ENCODE measurements at regions not wholly inside any gene's neighbourhood (a gene's known extent, or its start where the extent isn't known, plus 50 kb on each side); places are given as distances from the start of the nearest gene placed in this dataset.
"Not testable (repeated sequence)": the region's sequence is repeated elsewhere in the genome, so short reads cannot be mapped to it uniquely, and the experiment has no call there.

DNA sequence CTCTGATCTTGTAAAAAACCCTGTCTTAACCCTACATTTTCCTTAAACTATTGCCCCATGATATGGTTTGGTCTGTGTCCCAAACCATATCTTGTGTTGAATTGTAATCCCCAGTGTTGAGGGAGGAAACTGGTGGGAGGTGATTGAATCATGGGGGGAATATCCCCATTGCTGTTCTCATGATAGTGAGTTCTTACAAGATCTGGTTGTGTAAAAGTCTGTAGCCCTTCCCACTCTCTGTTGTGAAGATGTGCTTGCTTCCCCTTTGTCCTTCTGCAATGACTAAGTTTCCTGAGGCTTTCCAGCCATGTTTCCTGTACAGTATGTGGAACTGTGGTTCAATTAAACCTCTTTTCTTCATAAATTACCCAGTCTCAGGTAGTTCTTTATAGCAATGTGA, 881.4 kb downstream of the DIPK2A start:
- no peak for DNase-seq (ENCODE audit: extremely low read depth, low read depth)
- TF ChIP-seq, protein P1, sequence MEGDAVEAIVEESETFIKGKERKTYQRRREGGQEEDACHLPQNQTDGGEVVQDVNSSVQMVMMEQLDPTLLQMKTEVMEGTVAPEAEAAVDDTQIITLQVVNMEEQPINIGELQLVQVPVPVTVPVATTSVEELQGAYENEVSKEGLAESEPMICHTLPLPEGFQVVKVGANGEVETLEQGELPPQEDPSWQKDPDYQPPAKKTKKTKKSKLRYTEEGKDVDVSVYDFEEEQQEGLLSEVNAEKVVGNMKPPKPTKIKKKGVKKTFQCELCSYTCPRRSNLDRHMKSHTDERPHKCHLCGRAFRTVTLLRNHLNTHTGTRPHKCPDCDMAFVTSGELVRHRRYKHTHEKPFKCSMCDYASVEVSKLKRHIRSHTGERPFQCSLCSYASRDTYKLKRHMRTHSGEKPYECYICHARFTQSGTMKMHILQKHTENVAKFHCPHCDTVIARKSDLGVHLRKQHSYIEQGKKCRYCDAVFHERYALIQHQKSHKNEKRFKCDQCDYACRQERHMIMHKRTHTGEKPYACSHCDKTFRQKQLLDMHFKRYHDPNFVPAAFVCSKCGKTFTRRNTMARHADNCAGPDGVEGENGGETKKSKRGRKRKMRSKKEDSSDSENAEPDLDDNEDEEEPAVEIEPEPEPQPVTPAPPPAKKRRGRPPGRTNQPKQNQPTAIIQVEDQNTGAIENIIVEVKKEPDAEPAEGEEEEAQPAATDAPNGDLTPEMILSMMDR (IDR thresholded peaks at IDR 0.05; ENCODE audit: low read depth, low read length, missing control alignments), result no peak
- no peak overlapping the region for H3K4me3 ChIP-seq (replicated peaks; ENCODE audit: low read depth, low read length)

DNA sequence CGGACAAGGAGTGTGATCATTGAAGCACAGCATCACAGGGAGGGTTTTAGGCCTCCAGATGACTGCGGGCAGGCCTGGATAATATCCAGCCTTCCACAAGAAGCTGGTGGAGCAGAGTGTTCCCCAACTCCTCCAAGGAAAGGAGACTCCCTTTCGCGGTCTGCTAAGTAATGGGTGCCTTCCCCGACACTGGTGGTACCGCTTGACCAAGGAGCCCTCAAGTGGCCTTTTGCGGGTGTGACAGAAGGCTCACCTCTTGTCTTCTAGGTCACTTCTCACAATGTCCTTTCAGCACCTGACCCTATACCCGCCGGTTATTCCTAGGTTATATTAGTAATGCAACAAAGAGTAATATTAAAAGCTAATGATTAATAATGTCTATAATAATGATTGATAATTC, 882.4 kb downstream of the DIPK2A start:
- not testable (repeated sequence) for H3K4me3 ChIP-seq (replicated peaks; ENCODE audit: low read depth, low read length); DNase-seq (ENCODE audit: extremely low read depth, low read depth)

DNA sequence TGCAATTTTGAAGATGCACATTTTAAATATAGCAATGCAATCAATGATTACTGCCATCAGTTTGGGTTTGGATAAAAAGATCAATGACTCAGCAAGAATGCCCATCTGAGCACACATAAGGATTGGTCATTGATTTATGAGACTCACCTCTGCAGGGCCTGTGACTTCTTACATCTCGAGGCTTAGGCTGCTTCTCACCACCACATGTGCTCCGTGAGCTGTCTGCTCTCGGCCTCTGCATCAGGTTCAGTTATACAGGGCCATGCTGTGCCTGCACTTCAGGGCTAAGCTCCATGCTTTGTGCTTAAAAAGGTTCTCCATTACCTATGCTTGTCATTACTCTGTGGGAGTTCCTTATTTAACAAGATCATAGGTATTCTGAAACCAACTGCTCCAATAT, 887.5 kb downstream of the DIPK2A start:
- DNase-seq (ENCODE audit: extremely low read depth, low read depth), result no peak
- TF ChIP-seq, protein P1 (IDR thresholded peaks at IDR 0.05; ENCODE audit: low read depth, low read length, missing control alignments), result no peak
- H3K4me3 ChIP-seq (replicated peaks; ENCODE audit: low read depth, low read length), result no peak overlapping the region

DNA sequence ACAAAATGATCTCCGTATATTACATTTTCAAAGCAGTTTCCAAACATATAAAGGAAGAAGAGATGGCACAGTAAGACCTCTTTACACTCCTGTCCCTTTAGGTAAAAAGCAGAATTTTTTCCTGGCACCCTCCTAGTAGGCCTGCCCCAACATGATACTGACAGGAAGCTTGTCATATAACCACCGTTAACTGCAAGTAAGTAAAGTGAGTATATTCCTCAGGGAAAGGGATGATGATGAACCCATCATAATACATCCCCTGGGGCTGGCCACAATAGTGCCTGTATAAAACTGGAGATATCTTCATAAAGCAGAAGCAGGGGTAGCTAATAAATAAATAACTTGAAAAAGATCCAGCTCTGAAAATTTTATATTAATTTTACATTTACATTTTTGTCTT, 893.0 kb downstream of the DIPK2A start:
- TF ChIP-seq, protein P1 (IDR thresholded peaks at IDR 0.05; ENCODE audit: low read depth, low read length, missing control alignments), result no peak
- DNase-seq (ENCODE audit: extremely low read depth, low read depth), result no peak
- H3K4me3 ChIP-seq (replicated peaks; ENCODE audit: low read depth, low read length), result no peak overlapping the region

DNA sequence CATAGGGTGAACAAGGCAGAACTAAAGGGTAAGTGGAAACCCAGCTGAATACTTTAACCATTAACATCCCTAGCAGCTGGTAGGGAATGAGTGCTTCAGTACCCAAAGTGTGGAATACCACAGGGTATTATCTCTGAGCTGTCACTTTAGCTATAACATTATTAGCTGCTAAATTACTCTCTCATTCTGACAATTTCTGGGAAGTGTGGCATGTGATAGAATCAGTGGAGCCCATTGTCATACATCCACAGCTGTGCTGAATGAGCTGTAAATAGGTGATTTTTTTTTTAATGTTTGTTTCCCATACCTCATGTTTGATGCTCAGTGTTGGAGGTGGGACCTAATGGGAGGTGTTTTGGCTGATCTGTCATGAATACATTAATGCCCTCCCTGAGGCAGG, 894.3 kb downstream of the DIPK2A start:
- TF ChIP-seq, protein P1 (IDR thresholded peaks at IDR 0.05; ENCODE audit: low read depth, low read length, missing control alignments), result no peak
- H3K4me3 ChIP-seq (replicated peaks; ENCODE audit: low read depth, low read length), result no peak overlapping the region

DNA sequence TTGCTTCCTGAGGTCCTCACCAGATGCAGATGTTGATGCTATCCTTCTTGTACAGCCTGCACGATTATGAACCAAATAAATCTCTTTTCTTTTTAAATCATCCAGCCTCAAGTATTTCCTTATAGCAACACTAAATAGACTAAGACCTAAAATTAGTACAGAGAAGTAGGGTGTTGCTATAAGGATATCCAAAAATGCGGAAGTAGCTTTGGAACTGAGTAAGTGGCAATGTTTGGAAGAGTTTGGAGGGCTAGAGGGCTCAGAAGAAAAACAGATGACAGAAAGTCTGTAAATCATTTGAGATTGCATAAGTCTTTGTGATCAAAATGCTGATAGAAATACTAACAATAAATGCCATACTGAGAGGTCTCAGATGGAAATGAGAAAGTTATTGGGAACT, 894.9 kb downstream of the DIPK2A start:
- DNase-seq (ENCODE audit: extremely low read depth, low read depth), result no peak
- TF ChIP-seq, protein P1 (IDR thresholded peaks at IDR 0.05; ENCODE audit: low read depth, low read length, missing control alignments), result no peak
- no peak overlapping the region for H3K4me3 ChIP-seq (replicated peaks; ENCODE audit: low read depth, low read length)

More for the DNA sequence above, 894.3 kb downstream of the DIPK2A start:
- DNase-seq (ENCODE audit: extremely low read depth, low read depth), result no peak

DNA sequence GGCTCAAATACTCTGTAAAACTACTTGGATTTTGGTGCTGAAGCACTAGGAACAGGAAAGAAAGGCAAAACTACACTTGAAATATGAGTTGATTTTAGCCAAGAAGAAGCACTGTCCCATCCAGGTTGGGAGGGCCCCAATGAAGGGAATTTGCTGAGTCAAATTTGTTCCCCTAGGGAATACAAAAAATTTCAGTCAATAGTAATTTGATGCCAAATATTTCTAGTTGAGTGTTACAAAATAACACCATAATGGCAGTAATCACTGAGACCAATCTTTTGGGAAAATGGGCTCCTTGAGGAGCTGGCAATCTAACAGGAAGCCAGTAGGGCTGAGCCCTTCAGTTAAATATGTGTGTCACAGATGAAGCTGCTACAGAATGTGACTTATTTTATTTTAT, 896.9 kb downstream of the DIPK2A start:
- DNase-seq (ENCODE audit: extremely low read depth, low read depth), result no peak

More for the DNA sequence above, 896.9 kb downstream of the DIPK2A start:
- no peak overlapping the region for H3K4me3 ChIP-seq (replicated peaks; ENCODE audit: low read depth, low read length)
- TF ChIP-seq, protein P1 (IDR thresholded peaks at IDR 0.05; ENCODE audit: low read depth, low read length, missing control alignments), result no peak
